ENCODE measurements at regions not wholly inside any gene's neighbourhood (a gene's known extent, or its start where the extent isn't known, plus 50 kb on each side); places are given as distances from the start of the nearest gene placed in this dataset.

- DNase-seq = no peak
These were observed 429.1 kb downstream of the KIF20B start for GRCh38 chr10:90130321-90131086.

GRCh38 chr10:90133606-90134005 is 432.2 kb downstream of the KIF20B start:
- DNase-seq = no peak

GRCh38 chr10:90136731-90137316 is 435.4 kb downstream of the KIF20B start:
- DNase-seq = peak in 1 of 3 experiments; percentile 2

- DNase-seq = peak in 2 of 3 experiments; percentile 0 to 1
These were observed 437.5 kb downstream of the KIF20B start for GRCh38 chr10:90138844-90139243.

GRCh38 chr10:90141791-90142190 is 440.4 kb downstream of the KIF20B start:
- DNase-seq = no peak

GRCh38 chr10:90143937-90144336 is 442.5 kb downstream of the KIF20B start:
- DNase-seq = no peak

GRCh38 chr10:90148116-90148855 is 446.9 kb downstream of the KIF20B start:
- DNase-seq = peak in 2 of 3 experiments; percentile 20 to 31

- no peak for DNase-seq
These were observed 448.2 kb downstream of the KIF20B start for GRCh38 chr10:90149563-90149962.

- DNase-seq = no peak
These were observed 461.0 kb downstream of the KIF20B start for GRCh38 chr10:90162271-90162853.

GRCh38 chr10:90167174-90168064 is 466.0 kb downstream of the KIF20B start:
- DNase-seq = no peak

- no peak for DNase-seq
These were observed 466.9 kb downstream of the KIF20B start for GRCh38 chr10:90168244-90168643.

- no peak for DNase-seq
These were observed 469.8 kb downstream of the KIF20B start for GRCh38 chr10:90171014-90171722.

GRCh38 chr10:90174531-90174930 is 473.1 kb downstream of the KIF20B start:
- DNase-seq = no peak

GRCh38 chr10:90175161-90175681 is 473.8 kb downstream of the KIF20B start:
- DNase-seq = no peak

- DNase-seq = no peak
These were observed 478.5 kb downstream of the KIF20B start for GRCh38 chr10:90179696-90180407.

GRCh38 chr10:90180886-90181691 is 479.7 kb downstream of the KIF20B start:
- peak in 1 of 3 experiments; percentile 4 for DNase-seq

- DNase-seq = no peak
These were observed 491.4 kb downstream of the KIF20B start for GRCh38 chr10:90192825-90193224.

- no peak for DNase-seq
These were observed 492.0 kb downstream of the KIF20B start for GRCh38 chr10:90193240-90193985.

GRCh38 chr10:90195288-90195840 is 494.0 kb downstream of the KIF20B start:
- DNase-seq = peak in 1 of 3 experiments; percentile 37

All from NCI-H1417 (cell line).